ENCODE measurements at regions not wholly inside any gene's neighbourhood (a gene's known extent, or its start where the extent isn't known, plus 50 kb on each side); places are given as distances from the start of the nearest gene placed in this dataset.
A peak's percentile ranks its signal among the peaks of the same experiment; 100 is the strongest.
"Not testable (repeated sequence)": the region's sequence is repeated elsewhere in the genome, so short reads cannot be mapped to it uniquely, and the experiment has no call there.

DNA sequence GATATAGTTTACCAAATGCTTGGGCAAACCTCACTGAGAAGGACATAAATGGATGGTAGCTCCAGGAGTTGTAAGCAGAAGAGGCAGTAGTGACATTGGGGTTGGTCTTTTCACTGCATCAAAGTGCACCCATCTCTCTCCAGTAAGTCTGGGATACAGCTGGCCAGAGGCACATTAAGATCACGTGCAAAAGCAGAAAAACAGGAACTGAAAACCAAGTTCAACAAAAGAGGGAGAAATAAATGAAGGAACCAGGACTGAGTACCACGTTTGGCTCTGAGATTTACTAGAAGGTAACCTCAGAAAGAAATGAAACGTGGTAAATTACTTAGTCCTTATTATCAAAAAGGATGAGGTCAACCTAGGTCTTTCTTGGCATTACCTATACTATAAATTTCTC is 259.2 kb downstream of the OSR1 start:
- H3K27me3 ChIP-seq = no peaks in the 10 kb centered on the region
- H3K4me3 ChIP-seq = no peak overlapping the region
- no peaks in the 10 kb centered on the region for H3K36me3 ChIP-seq
- DNase-seq = no peak
- TF ChIP-seq EP300 (IDR thresholded peaks at IDR 0.05) (no peak), POLR2A (IDR thresholded peaks at IDR 0.05) (no peak), CTCF (IDR thresholded peaks at IDR 0.05) (no peak)
- no peak overlapping the region for H3K27ac ChIP-seq
- H3K9me3 ChIP-seq = no peaks in the 10 kb centered on the region
- WGBS, 3 donors = 31 to 51% (median 38%) methylated on average over 3 of the region's 3 CpGs
- no peaks in the 10 kb centered on the region for H3K4me1 ChIP-seq (ENCODE audit: insufficient read depth)
- intact Hi-C loops (cut with DNase I) = no loop called here

GRCh38 chr2:19098467-19099160 is 259.8 kb downstream of the OSR1 start:
- intact Hi-C loops (cut with DNase I) = no loop called here
- no peaks in the 10 kb centered on the region for H3K9me3 ChIP-seq
- no peak for TF ChIP-seq POLR2A (IDR thresholded peaks at IDR 0.05)
- H3K27me3 ChIP-seq = no peaks in the 10 kb centered on the region
- no peak overlapping the region for H3K4me3 ChIP-seq
- 70 to 90% (median 73%) methylated on average over 2 of the region's 2 CpGs for WGBS, 3 donors
- H3K27ac ChIP-seq = no peak overlapping the region
- H3K4me1 ChIP-seq (ENCODE audit: insufficient read depth) = no peaks in the 10 kb centered on the region
- DNase-seq = no peak
- no peaks in the 10 kb centered on the region for H3K36me3 ChIP-seq

- H3K36me3 ChIP-seq; H3K27ac ChIP-seq; intact Hi-C loops (cut with DNase I); H3K4me1 ChIP-seq (ENCODE audit: insufficient read depth); H3K4me3 ChIP-seq; DNase-seq; H3K27me3 ChIP-seq; H3K9me3 ChIP-seq: not testable (repeated sequence)
- WGBS, 3 donors = 66 to 78% (median 74%) methylated on average over 5 of the region's 5 CpGs
Measured at GRCh38 chr2:19089476-19089875, 268.9 kb downstream of the OSR1 start.

DNA sequence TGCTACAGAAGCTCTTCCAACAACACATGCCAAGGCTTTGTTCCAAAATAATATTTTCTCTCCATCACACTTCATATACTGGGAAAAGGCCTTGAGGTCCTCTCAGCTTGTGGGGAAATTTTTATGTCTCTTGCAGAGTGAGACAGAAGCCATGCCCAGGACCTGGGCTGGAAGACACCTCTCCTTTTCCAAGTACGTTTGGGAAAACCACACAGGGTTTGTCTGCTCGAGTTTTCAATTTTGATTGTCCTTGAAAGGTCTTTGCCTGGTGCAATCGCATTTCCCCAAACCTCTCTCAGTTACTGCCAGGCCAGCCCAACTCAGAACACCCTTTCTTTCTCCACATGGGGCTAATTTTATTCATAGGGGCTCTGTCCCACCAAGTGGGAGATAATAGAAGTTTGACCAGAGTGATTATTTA is 272.2 kb downstream of the OSR1 start:
- H3K4me3 ChIP-seq = no peak overlapping the region
- WGBS, 3 donors = 4 to 21% (median 9%) methylated on average over 3 of the region's 3 CpGs
- no peaks in the 10 kb centered on the region for H3K27me3 ChIP-seq
- no peaks in the 10 kb centered on the region for H3K36me3 ChIP-seq
- no peak for TF ChIP-seq CTCF (IDR thresholded peaks at IDR 0.05)
- no peak for TF ChIP-seq POLR2A (IDR thresholded peaks at IDR 0.05)
- TF ChIP-seq EP300 (IDR thresholded peaks at IDR 0.05) = no peak
- no peak overlapping the region for H3K27ac ChIP-seq
- no peaks in the 10 kb centered on the region for H3K4me1 ChIP-seq (ENCODE audit: insufficient read depth)
- intact Hi-C loops (cut with DNase I) = no loop called here
- no peaks in the 10 kb centered on the region for H3K9me3 ChIP-seq
- DNase-seq = peak in 1 of 5 donors; percentile 14

DNA sequence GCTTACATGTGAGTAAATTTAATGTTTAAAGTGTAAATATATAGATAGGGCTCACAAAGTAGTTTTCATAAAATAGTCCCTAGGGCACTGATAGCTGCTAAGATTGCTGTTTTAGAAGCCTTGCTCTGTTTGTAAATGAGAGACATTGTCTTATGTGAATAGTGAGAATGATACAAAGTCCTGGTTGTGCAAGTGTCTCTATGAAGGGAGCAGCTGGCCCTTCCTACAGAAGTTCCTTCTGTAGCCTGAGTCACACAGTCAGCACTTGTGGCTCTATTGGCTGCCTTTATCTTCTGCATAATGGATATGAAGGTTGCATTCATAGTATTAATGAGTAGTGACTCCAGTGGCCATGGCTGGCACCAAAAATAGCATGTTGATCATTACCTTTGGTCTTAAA is 279.7 kb downstream of the OSR1 start:
- intact Hi-C loops (cut with DNase I) = loop anchor here in 1 of 4 donors (10.0 kb wide), 1 partner anchor 106 kb away; no protein-coding TSS in a partner anchor
- Histone ChIP-seq H3K27me3 (no peaks in the 10 kb centered on the region), H3K4me3 (no peak overlapping the region), H3K4me1 (ENCODE audit: insufficient read depth) (no peaks in the 10 kb centered on the region), H3K9me3 (no peaks in the 10 kb centered on the region), H3K27ac (no peak overlapping the region), H3K36me3 (no peaks in the 10 kb centered on the region)
- no peak for TF ChIP-seq CTCF (IDR thresholded peaks at IDR 0.05)
- TF ChIP-seq EP300 (IDR thresholded peaks at IDR 0.05) = no peak
- no peak for TF ChIP-seq POLR2A (IDR thresholded peaks at IDR 0.05)
- DNase-seq = no peak

Data from ovary (tissue), 7 donors.